Glutamatergic neuron (in vitro differentiated cells): ENCODE measurements at regions not wholly inside any gene's neighbourhood (a gene's known extent, or its start where the extent isn't known, plus 50 kb on each side); places are given as distances from the start of the nearest gene placed in this dataset.

ENCODE experiments used
- DNase-seq: peaks from one replicate; pipeline ENCODE4 v3.0.0; 2022
- H3K27ac Mint-ChIP-seq: one replicate; pipeline ENCODE4 v1.8.0; 2020; ENCODE audit warnings: mild to moderate bottlenecking, mixed read lengths, inconsistent platforms; ENCODE audit not compliant: unreplicated experiment
- H3K27me3 Mint-ChIP-seq: one replicate; pipeline ENCODE4 v1.8.0; 2020; ENCODE audit warnings: mild to moderate bottlenecking, moderate library complexity, mixed read lengths, inconsistent platforms; ENCODE audit not compliant: unreplicated experiment
- H3K36me3 Mint-ChIP-seq: one replicate; pipeline ENCODE4 v1.8.0; 2020; ENCODE audit warnings: mild to moderate bottlenecking, mixed read lengths, inconsistent platforms; ENCODE audit not compliant: unreplicated experiment
- H3K4me1 Mint-ChIP-seq: one replicate; pipeline ENCODE4 v1.8.0; 2020; ENCODE audit warnings: mild to moderate bottlenecking, low read depth, mixed read lengths, inconsistent platforms; ENCODE audit not compliant: unreplicated experiment
- H3K4me3 Mint-ChIP-seq: one replicate; pipeline ENCODE4 v1.8.0; 2020; ENCODE audit warnings: mild to moderate bottlenecking, mixed read lengths, inconsistent platforms; ENCODE audit not compliant: unreplicated experiment
- H3K9me3 Mint-ChIP-seq: one replicate; pipeline ENCODE4 v1.8.0; 2020; ENCODE audit warnings: mild to moderate bottlenecking, moderate library complexity, mixed read lengths, inconsistent platforms; ENCODE audit not compliant: unreplicated experiment
- TF ChIP-seq, protein P1 (sequence below): fragments of 200-600 bp; sonication (generic); IDR thresholded peaks from one replicate; pipeline ENCODE4 v1.5.0; 2021; ENCODE audit not compliant: partially characterized antibody, unreplicated experiment

DNA sequence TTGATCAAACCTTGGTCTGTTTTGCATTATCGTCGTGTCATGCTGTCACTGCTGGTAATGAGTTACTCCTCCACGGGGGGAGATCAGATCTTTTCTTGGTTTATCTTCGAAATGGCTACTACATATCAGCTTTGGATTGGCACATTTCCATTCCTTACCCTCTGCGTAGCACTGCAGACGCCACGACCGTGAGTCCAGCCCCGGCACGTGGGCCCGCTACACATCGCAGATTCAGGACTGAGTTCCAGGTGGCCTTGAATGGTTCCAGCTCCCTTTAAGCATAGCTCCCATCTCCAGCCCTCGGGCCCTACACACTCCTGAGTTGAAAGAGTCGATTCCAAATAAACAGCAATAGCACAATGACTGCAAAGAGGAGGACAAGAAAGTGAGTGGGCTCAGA, 238.6 kb upstream of the PFKP start:
- Mint-ChIP-seq H3K4me3 (no peak overlapping the region), H3K27ac (no peak overlapping the region), H3K9me3 (no peaks in the 10 kb centered on the region), H3K4me1 (peaks cover 6% of the 10 kb centered on the region), H3K27me3 (no peaks in the 10 kb centered on the region), H3K36me3 (peaks cover 12% of the 10 kb centered on the region)
- TF ChIP-seq, protein P1, sequence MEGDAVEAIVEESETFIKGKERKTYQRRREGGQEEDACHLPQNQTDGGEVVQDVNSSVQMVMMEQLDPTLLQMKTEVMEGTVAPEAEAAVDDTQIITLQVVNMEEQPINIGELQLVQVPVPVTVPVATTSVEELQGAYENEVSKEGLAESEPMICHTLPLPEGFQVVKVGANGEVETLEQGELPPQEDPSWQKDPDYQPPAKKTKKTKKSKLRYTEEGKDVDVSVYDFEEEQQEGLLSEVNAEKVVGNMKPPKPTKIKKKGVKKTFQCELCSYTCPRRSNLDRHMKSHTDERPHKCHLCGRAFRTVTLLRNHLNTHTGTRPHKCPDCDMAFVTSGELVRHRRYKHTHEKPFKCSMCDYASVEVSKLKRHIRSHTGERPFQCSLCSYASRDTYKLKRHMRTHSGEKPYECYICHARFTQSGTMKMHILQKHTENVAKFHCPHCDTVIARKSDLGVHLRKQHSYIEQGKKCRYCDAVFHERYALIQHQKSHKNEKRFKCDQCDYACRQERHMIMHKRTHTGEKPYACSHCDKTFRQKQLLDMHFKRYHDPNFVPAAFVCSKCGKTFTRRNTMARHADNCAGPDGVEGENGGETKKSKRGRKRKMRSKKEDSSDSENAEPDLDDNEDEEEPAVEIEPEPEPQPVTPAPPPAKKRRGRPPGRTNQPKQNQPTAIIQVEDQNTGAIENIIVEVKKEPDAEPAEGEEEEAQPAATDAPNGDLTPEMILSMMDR = no peak
- DNase-seq = no peak

DNA sequence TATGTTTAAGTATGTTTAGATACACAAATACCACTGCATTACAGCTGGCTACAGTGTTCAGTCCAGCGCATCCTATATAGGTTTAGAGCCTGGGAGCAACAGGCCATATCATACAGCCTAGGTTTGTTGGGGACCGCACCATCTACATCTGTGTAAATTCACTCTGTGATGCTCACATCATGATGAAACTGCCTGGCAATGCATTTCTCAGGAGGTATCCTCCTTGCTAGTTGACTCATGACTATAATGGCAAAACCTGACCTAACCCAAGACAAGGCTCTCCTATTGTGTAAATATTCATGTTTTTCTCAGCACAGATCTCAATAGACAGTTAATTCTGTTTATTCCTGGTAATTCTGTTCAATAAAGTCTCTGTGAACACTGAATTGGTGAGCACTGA, 240.7 kb upstream of the PFKP start:
- peaks cover 6% of the 10 kb centered on the region for H3K4me1 Mint-ChIP-seq
- H3K27me3 Mint-ChIP-seq = peaks cover 1% of the 10 kb centered on the region
- no peak overlapping the region for H3K27ac Mint-ChIP-seq
- DNase-seq = no peak
- no peaks in the 10 kb centered on the region for H3K9me3 Mint-ChIP-seq
- H3K36me3 Mint-ChIP-seq = peaks cover 8% of the 10 kb centered on the region
- H3K4me3 Mint-ChIP-seq = no peak overlapping the region
- TF ChIP-seq, protein P1 = no peak

DNA sequence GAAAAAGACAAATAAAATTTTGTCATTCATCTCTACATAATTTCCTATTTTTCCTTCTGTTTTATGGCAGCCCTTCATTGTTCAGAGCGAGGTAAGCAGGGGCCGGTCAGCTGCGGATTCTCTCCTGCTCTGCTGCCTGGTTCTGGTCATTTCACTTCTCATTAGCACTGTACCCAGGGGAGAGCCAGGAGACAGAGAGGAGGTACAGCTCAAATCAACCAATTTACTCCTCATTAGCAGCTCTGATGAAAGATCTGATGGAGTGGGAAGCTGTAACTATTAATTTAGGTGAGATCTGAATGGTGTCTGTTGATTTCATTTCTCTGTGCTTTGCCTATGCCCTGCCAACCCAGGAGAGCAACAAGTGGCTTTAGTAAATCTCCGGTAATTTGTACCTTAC, 241.5 kb upstream of the PFKP start:
- Mint-ChIP-seq H3K27me3 (peaks cover 1% of the 10 kb centered on the region), H3K27ac (no peak overlapping the region), H3K4me3 (no peak overlapping the region), H3K9me3 (no peaks in the 10 kb centered on the region), H3K4me1 (peaks cover 6% of the 10 kb centered on the region), H3K36me3 (peaks cover 8% of the 10 kb centered on the region)
- DNase-seq = peak; percentile 43
- TF ChIP-seq, protein P1 = no peak

DNA sequence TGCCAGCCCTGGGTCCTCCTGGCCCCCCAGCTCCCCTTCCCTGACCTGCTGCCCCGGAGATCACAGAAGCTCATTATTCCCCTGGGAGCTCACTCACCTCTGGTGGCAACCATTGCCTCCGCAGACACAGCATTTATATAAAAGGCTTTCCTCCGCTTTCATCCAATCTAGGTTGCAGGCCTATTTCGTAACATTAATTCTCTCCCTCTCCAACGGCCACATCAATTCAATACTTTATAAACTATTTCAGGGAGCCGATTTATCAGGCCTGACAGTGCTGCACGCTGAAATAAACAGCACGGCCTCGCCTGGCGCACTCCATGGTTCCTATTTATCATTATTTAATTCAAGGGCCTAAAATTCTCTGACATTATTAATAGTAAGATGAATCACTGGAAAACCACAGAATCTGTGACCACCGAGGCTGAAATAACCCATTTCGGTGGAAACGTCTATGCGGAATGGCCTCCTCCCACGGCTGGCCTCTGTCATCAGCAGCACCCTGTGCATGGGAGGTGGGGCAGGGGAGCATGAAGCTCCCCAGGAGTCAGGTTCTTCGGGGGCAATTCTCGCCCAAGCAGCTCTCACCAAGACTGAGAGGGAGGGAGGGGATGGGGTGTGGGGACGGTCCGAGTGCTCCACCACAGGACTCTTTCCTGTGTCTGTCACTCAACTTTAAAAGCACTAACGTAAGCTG, 249.3 kb upstream of the PFKP start:
- TF ChIP-seq, protein P1 = no peak
- H3K4me1 Mint-ChIP-seq = peaks cover 8% of the 10 kb centered on the region

DNA sequence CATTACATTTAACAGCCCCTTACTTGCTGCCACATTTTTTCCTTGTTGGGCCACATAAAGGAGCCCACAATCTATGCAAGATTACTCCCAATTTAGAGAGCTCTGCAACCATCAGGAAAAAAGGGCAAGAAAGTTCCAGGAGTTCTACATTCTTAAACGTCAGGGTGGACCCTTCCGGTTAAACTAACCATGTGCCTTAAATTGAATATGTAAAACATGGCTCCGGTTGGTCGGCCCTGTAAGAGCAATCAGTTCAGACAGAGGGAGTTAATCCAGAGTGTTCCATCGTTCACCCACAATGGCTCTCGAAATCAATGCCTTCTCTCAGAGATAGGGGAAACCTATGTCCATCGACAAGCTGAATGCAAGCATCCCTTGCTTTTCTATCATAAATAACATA, 253.7 kb upstream of the PFKP start:
- peaks cover 2% of the 10 kb centered on the region for H3K9me3 Mint-ChIP-seq
- TF ChIP-seq, protein P1 = no peak
- no peak for DNase-seq
- no peak overlapping the region for H3K27ac Mint-ChIP-seq
- H3K4me1 Mint-ChIP-seq = peaks cover 8% of the 10 kb centered on the region
- H3K27me3 Mint-ChIP-seq = peaks cover 3% of the 10 kb centered on the region
- no peak overlapping the region for H3K4me3 Mint-ChIP-seq
- peaks cover 11% of the 10 kb centered on the region for H3K36me3 Mint-ChIP-seq

More for the DNA sequence above, 249.3 kb upstream of the PFKP start:
- H3K27me3 Mint-ChIP-seq = peaks cover 4% of the 10 kb centered on the region
- DNase-seq = no peak
- no peaks in the 10 kb centered on the region for H3K9me3 Mint-ChIP-seq
- H3K4me3 Mint-ChIP-seq = no peak overlapping the region
- peaks cover 4% of the 10 kb centered on the region for H3K36me3 Mint-ChIP-seq
- H3K27ac Mint-ChIP-seq = no peak overlapping the region
